IMR-90 (cell line): ENCODE measurements at regions not wholly inside any gene's neighbourhood (a gene's known extent, or its start where the extent isn't known, plus 50 kb on each side); places are given as distances from the start of the nearest gene placed in this dataset.

Experiments used
- RAD21 ChIP-seq: IDR thresholded peaks from 2 replicates; pipeline ENCODE4 v1.6.1; 2012; ENCODE audit warnings: low read length, improper control_type of control experiment
- TF ChIP-seq, protein P1 (sequence below): conservative IDR thresholded peaks from 2 replicates; pipeline ENCODE4 v1.5.1; 2012; ENCODE audit warnings: mild to moderate bottlenecking, low read depth, low read length, improper control_type of control experiment

DNA sequence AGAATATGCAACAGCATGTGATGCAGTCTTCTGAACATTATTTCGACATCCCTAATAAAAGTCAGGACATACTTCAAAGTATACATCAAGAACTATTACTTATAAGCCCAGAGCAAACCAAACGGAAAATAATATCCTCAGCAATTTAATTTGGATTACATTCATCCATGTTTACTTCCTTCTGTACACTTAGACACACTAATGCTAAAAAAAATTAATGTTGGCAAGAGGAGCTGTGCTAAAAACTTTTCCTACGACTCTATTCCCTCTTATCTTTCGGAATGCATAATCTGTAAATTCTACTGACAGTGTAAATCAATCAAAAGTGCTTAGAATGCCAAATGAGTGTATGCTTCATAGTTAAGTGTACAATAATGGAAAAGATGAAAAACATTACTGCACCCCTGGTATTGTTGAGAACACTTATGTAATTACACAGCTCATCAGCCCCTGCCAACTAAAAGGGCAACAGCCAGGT lies 301.2 kb upstream of the HSF2 start:
- TF ChIP-seq, protein P1, sequence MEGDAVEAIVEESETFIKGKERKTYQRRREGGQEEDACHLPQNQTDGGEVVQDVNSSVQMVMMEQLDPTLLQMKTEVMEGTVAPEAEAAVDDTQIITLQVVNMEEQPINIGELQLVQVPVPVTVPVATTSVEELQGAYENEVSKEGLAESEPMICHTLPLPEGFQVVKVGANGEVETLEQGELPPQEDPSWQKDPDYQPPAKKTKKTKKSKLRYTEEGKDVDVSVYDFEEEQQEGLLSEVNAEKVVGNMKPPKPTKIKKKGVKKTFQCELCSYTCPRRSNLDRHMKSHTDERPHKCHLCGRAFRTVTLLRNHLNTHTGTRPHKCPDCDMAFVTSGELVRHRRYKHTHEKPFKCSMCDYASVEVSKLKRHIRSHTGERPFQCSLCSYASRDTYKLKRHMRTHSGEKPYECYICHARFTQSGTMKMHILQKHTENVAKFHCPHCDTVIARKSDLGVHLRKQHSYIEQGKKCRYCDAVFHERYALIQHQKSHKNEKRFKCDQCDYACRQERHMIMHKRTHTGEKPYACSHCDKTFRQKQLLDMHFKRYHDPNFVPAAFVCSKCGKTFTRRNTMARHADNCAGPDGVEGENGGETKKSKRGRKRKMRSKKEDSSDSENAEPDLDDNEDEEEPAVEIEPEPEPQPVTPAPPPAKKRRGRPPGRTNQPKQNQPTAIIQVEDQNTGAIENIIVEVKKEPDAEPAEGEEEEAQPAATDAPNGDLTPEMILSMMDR, result no peak
- no peak for TF ChIP-seq RAD21
